Naive thymus-derived CD4-positive, alpha-beta T cell (primary cell): ENCODE measurements at regions not wholly inside any gene's neighbourhood (a gene's known extent, or its start where the extent isn't known, plus 50 kb on each side); places are given as distances from the start of the nearest gene placed in this dataset.

Experiments
- ATAC-seq: fragments of 150-1000 bp; cut with Tn5 transposase; 2 replicates; pipeline ENCODE4 v1.10.0; 2021; ENCODE audit warnings: mild to moderate bottlenecking, moderate library complexity
- CTCF ChIA-PET: fragments of 350-600 bp; sonication (Branson Sonifier 250); formaldehyde crosslinking; loops from one replicate; lab custom pipeline; 2021; ENCODE audit warnings: antibody characterized with exemption; lab: Charles Lee
- POLR2A ChIA-PET: fragments of 350-600 bp; sonication (Branson Sonifier 250); formaldehyde crosslinking; loops from one replicate; lab custom pipeline; 2021; ENCODE audit warnings: antibody characterized with exemption, inconsistent platforms; lab: Charles Lee
- DNase-seq, 9 donors: peaks; one replicate each; pipeline versions ENCODE4 v3.0.0 to v3.0.0-alpha.2; 2020 to 2022; ENCODE audit warnings: mixed read lengths in 1 of 9
- H3K27ac ChIP-seq: one replicate; pipeline ENCODE4 v1.7.0; 2013; ENCODE audit warnings: mild to moderate bottlenecking, low read depth, low read length, moderate library complexity
- H3K27me3 ChIP-seq, 2 donors: one replicate each; pipeline ENCODE4 v1.7.0; 2013; ENCODE audit warnings: low read length in 2 of 2, mild to moderate bottlenecking in 2 of 2, moderate library complexity in 2 of 2; ENCODE audit not compliant: control insufficient read depth in 2 of 2, insufficient read depth in 2 of 2
- H3K36me3 ChIP-seq, 3 experiments: 1 replicate in 2 of 3; 2 replicates in 1 of 3; pipeline ENCODE4 v1.7.0; 2013; ENCODE audit warnings: low read length in 3 of 3, mild to moderate bottlenecking in 3 of 3, moderate library complexity in 1 of 3; ENCODE audit not compliant: insufficient read depth in 3 of 3, control insufficient read depth in 2 of 3
- H3K4me1 ChIP-seq, 2 donors: one replicate each; pipeline ENCODE4 v1.7.0; 2013; ENCODE audit warnings: low read length in 2 of 2, mild to moderate bottlenecking in 2 of 2, moderate library complexity in 1 of 2; ENCODE audit not compliant: control insufficient read depth in 2 of 2, insufficient read depth in 2 of 2
- H3K4me3 ChIP-seq: 2 replicates; pipeline ENCODE4 v1.7.0; 2013; ENCODE audit warnings: mild to moderate bottlenecking, low read length
- H3K9me3 ChIP-seq, 3 experiments: 1 replicate in 2 of 3; 2 replicates in 1 of 3; pipeline ENCODE4 v1.7.0; 2013; ENCODE audit warnings: low read length in 3 of 3; ENCODE audit not compliant: control insufficient read depth in 2 of 3
- H3K27ac Mint-ChIP-seq, 9 donors: one replicate each; pipeline ENCODE4 v1.8.0; 2020 to 2022; ENCODE audit warnings: mixed read lengths in 9 of 9, mild to moderate bottlenecking in 8 of 9, moderate library complexity in 5 of 9, inconsistent platforms in 2 of 9
- H3K27me3 Mint-ChIP-seq, 5 donors: one replicate each; pipeline ENCODE4 v1.8.0; 2021 to 2022; ENCODE audit warnings: mixed read lengths in 5 of 5, mild to moderate bottlenecking in 1 of 5
- H3K36me3 Mint-ChIP-seq, 5 donors: one replicate each; pipeline ENCODE4 v1.8.0; 2020 to 2022; ENCODE audit warnings: mixed read lengths in 5 of 5, mild to moderate bottlenecking in 3 of 5, inconsistent platforms in 1 of 5
- H3K4me1 Mint-ChIP-seq, 7 donors: one replicate each; pipeline ENCODE4 v1.8.0; 2020 to 2022; ENCODE audit warnings: mixed read lengths in 7 of 7, mild to moderate bottlenecking in 3 of 7, inconsistent platforms in 1 of 7
- H3K4me3 Mint-ChIP-seq, 10 donors: one replicate each; pipeline ENCODE4 v1.8.0; 2020 to 2022; ENCODE audit warnings: mild to moderate bottlenecking in 10 of 10, mixed read lengths in 10 of 10, moderate library complexity in 6 of 10, inconsistent platforms in 2 of 10
- H3K9me3 Mint-ChIP-seq, 11 donors: one replicate each; pipeline ENCODE4 v1.8.0; 2020 to 2022; ENCODE audit warnings: mixed read lengths in 11 of 11, mild to moderate bottlenecking in 4 of 11, inconsistent platforms in 1 of 11, moderate library complexity in 1 of 11
- intact Hi-C, 2 donors: fragments of 100-400 bp; cut with micrococcal nuclease; formaldehyde crosslinking; loops; one replicate each; pipeline ENCODE4 v1.15.1; 2023

DNA sequence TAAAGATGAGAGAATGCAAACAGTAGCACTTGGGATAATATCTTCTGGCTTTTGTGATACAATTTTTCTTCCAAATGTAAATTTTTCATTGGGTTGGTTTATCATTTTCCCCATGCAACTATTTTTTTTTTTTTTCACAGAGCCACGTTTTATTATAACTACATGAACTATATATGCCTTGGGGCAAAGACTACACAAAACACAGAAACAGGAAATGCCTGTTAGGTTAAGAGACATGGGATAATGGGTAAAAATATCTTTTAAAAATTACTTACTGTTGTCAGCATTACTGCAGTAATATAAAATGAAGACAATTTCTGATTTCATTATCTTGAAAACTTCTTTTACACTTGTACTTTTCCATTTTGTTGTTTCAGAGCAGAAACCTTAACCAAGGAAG, 74.6 kb downstream of the DISP1 start:
- no peaks in the 10 kb centered on the region for H3K36me3 ChIP-seq
- Mint-ChIP-seq H3K27ac (peak overlapping the region in 1 of 9 donors; percentile 5), H3K4me3 (no peak overlapping the region), H3K4me1 (peaks cover 3 to 16% (median 11%) of the 10 kb centered on the region in 7 donors), H3K36me3 (peaks cover 0 to 18% (median 6%) of the 10 kb centered on the region in 5 donors), H3K27me3 (no peaks in the 10 kb centered on the region), H3K9me3 (no peaks in the 10 kb centered on the region)
- ChIA-PET CTCF (no interaction called here), POLR2A (no interaction called here)
- no peaks in the 10 kb centered on the region for H3K27me3 ChIP-seq
- no peak overlapping the region for H3K4me3 ChIP-seq
- H3K27ac ChIP-seq: no peak overlapping the region
- intact Hi-C loops: no loop called here
- ATAC-seq (no peak), DNase-seq (no peak)
- no peaks in the 10 kb centered on the region for H3K4me1 ChIP-seq
- no peaks in the 10 kb centered on the region for H3K9me3 ChIP-seq

- Mint-ChIP-seq H3K36me3 (peaks cover 0 to 15% (median 6%) of the 10 kb centered on the region in 5 donors), H3K4me3 (no peak overlapping the region), H3K4me1 (peaks cover 3 to 17% (median 11%) of the 10 kb centered on the region in 7 donors), H3K27me3 (no peaks in the 10 kb centered on the region), H3K9me3 (no peaks in the 10 kb centered on the region), H3K27ac (no peak overlapping the region)
- no peak for DNase-seq
- no peak overlapping the region for H3K4me3 ChIP-seq
- ChIA-PET CTCF (interaction anchor here (0.6 to 1.0 kb wide), 2 partner anchors 8 to 1625 kb away, joined by 3 read pairs; no protein-coding TSS in a partner anchor), POLR2A (no interaction called here)
- H3K4me1 ChIP-seq: no peaks in the 10 kb centered on the region
- no peaks in the 10 kb centered on the region for H3K27me3 ChIP-seq
- H3K36me3 ChIP-seq: no peaks in the 10 kb centered on the region
- H3K9me3 ChIP-seq: no peaks in the 10 kb centered on the region
- intact Hi-C loops: no loop called here
- ATAC-seq: no peak
- no peak overlapping the region for H3K27ac ChIP-seq
Measured at GRCh38 chr1:222890716-222891115, 75.9 kb downstream of the DISP1 start.

GRCh38 chr1:222891578-222891977, 76.7 kb downstream of the DISP1 start:
- Mint-ChIP-seq H3K36me3 (peaks cover 0 to 8% (median 2%) of the 10 kb centered on the region in 5 donors), H3K27ac (no peak overlapping the region), H3K9me3 (no peaks in the 10 kb centered on the region), H3K4me1 (peaks cover 2 to 17% (median 10%) of the 10 kb centered on the region in 7 donors), H3K4me3 (no peak overlapping the region), H3K27me3 (no peaks in the 10 kb centered on the region)
- intact Hi-C loops: no loop called here
- H3K36me3 ChIP-seq: no peaks in the 10 kb centered on the region
- DNase-seq: no peak
- CTCF ChIA-PET: no interaction called here
- ATAC-seq: no peak
- H3K9me3 ChIP-seq: no peaks in the 10 kb centered on the region
- H3K27me3 ChIP-seq: no peaks in the 10 kb centered on the region
- no peak overlapping the region for H3K4me3 ChIP-seq
- no peaks in the 10 kb centered on the region for H3K4me1 ChIP-seq
- POLR2A ChIA-PET: no interaction called here
- H3K27ac ChIP-seq: no peak overlapping the region

DNA sequence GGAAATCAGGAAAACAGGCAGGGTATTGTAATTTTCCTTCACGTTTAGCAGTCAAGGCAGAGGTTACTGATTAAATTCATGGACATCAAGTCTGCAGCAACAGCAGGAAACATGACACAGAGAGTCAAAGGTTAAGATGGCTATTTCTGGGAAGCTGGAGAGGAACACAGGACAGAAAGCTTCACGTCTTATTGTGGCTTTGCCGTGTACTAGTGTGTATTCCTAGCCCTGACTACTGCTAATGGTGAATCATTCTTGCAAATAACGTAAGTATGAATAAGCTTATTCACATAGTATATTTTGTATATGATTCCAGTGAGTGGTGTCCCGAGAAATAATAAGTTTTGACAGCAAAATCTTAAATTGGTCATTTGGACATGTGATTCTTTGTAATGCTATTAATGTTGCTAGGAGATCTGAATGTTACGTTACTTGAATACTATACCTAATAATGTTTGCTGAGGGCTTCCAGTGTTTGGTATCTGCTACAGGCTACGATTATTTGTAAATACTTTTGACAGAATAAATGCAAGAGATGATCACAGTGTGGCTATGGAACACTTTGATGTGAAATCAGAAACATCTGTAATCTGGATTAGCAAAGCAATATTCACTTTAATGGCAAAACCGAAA, 77.4 kb downstream of the DISP1 start:
- Histone ChIP-seq H3K27me3 (no peaks in the 10 kb centered on the region), H3K27ac (no peak overlapping the region), H3K36me3 (no peaks in the 10 kb centered on the region), H3K4me3 (no peak overlapping the region), H3K4me1 (no peaks in the 10 kb centered on the region), H3K9me3 (no peaks in the 10 kb centered on the region)
- H3K36me3 Mint-ChIP-seq: peaks cover 0 to 8% (median 0%) of the 10 kb centered on the region in 5 donors
- H3K9me3 Mint-ChIP-seq: no peaks in the 10 kb centered on the region
- ChIA-PET POLR2A (no interaction called here), CTCF (no interaction called here)
- H3K27ac Mint-ChIP-seq: no peak overlapping the region
- DNase-seq (no peak), ATAC-seq (no peak)
- H3K27me3 Mint-ChIP-seq: no peaks in the 10 kb centered on the region
- intact Hi-C loops: no loop called here
- H3K4me1 Mint-ChIP-seq: peaks cover 3 to 21% (median 14%) of the 10 kb centered on the region in 7 donors
- no peak overlapping the region for H3K4me3 Mint-ChIP-seq

GRCh38 chr1:222893255-222893654, 78.4 kb downstream of the DISP1 start:
- H3K36me3 ChIP-seq: no peaks in the 10 kb centered on the region
- DNase-seq (no peak), ATAC-seq (no peak)
- H3K4me1 Mint-ChIP-seq: peaks cover 8 to 31% (median 20%) of the 10 kb centered on the region in 7 donors
- H3K27ac Mint-ChIP-seq: no peak overlapping the region
- H3K27me3 ChIP-seq: no peaks in the 10 kb centered on the region
- no peak overlapping the region for H3K27ac ChIP-seq
- CTCF ChIA-PET: no interaction called here
- intact Hi-C loops: no loop called here
- peaks cover 0 to 8% (median 0%) of the 10 kb centered on the region in 5 donors for H3K36me3 Mint-ChIP-seq
- POLR2A ChIA-PET: no interaction called here
- no peak overlapping the region for H3K4me3 ChIP-seq
- no peaks in the 10 kb centered on the region for H3K27me3 Mint-ChIP-seq
- no peak overlapping the region for H3K4me3 Mint-ChIP-seq
- no peaks in the 10 kb centered on the region for H3K9me3 ChIP-seq
- H3K4me1 ChIP-seq: no peaks in the 10 kb centered on the region
- H3K9me3 Mint-ChIP-seq: no peaks in the 10 kb centered on the region

DNA sequence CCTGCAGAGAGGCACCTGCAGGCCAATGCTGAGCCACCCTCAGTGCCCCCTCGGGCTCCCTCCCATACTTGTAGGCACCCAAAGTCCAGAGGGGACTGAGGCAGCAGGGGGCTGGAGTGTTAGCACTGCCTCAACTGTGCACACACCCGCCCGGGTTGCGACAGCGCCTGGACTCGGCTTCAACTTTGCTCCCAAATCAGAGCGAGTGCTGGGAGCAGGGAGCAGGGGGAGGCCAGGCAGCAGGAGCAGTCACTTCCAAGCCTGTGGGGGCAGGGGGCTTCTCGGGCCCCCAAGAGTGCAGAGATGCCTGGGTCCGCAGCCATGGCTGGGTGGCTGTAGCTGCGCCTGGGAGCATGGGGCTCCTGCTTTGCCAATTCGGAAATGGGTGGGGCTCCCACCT, 79.5 kb downstream of the DISP1 start:
- peaks cover 0 to 8% (median 0%) of the 10 kb centered on the region in 5 donors for H3K36me3 Mint-ChIP-seq
- H3K4me1 Mint-ChIP-seq: peaks cover 8 to 30% (median 18%) of the 10 kb centered on the region in 7 donors
- POLR2A ChIA-PET: no interaction called here
- intact Hi-C loops: no loop called here
- Histone ChIP-seq H3K9me3 (no peaks in the 10 kb centered on the region), H3K27ac (no peak overlapping the region), H3K4me3 (no peak overlapping the region), H3K27me3 (no peaks in the 10 kb centered on the region), H3K4me1 (no peaks in the 10 kb centered on the region), H3K36me3 (no peaks in the 10 kb centered on the region)
- DNase-seq (no peak), ATAC-seq (no peak)
- H3K27ac Mint-ChIP-seq: no peak overlapping the region
- CTCF ChIA-PET: no interaction called here
- H3K27me3 Mint-ChIP-seq: no peaks in the 10 kb centered on the region
- H3K4me3 Mint-ChIP-seq: no peak overlapping the region
- H3K9me3 Mint-ChIP-seq: no peaks in the 10 kb centered on the region
